NCI-H1417 treated with DMSO at 0.1 percent for 48 hours (cell line): ENCODE measurements at regions not wholly inside any gene's neighbourhood (a gene's known extent, or its start where the extent isn't known, plus 50 kb on each side); places are given as distances from the start of the nearest gene placed in this dataset.

Source experiments
- DNase-seq: peaks from one replicate; lab custom pipeline; 2025; lab: John Stamatoyannopoulos, UW

- DNase-seq: no peak
These were observed 170.1 kb upstream of the DDX18 start for GRCh38 chr2:117644403-117644802.

- no peak for DNase-seq
These were observed 169.0 kb upstream of the DDX18 start for GRCh38 chr2:117645458-117645857.

GRCh38 chr2:117646099-117646498 lies 168.4 kb upstream of the DDX18 start:
- DNase-seq: no peak

GRCh38 chr2:117646872-117647271 lies 167.6 kb upstream of the DDX18 start:
- DNase-seq: no peak

GRCh38 chr2:117656546-117656945 lies 157.9 kb upstream of the DDX18 start:
- DNase-seq: no peak

- no peak for DNase-seq
These were observed 152.9 kb upstream of the DDX18 start for GRCh38 chr2:117661619-117662018.

GRCh38 chr2:117674172-117674571 lies 140.3 kb upstream of the DDX18 start:
- no peak for DNase-seq

- DNase-seq: no peak
These were observed 134.5 kb upstream of the DDX18 start for GRCh38 chr2:117679952-117680351.

- DNase-seq: no peak
These were observed 129.6 kb upstream of the DDX18 start for GRCh38 chr2:117684919-117685318.

GRCh38 chr2:117686699-117687098 lies 127.8 kb upstream of the DDX18 start:
- no peak for DNase-seq

- DNase-seq: no peak
These were observed 122.9 kb upstream of the DDX18 start for GRCh38 chr2:117691595-117691994.

GRCh38 chr2:117692001-117692763 lies 122.3 kb upstream of the DDX18 start:
- DNase-seq: no peak

- no peak for DNase-seq
These were observed 121.3 kb upstream of the DDX18 start for GRCh38 chr2:117693154-117693553.

- DNase-seq: no peak
These were observed 120.8 kb upstream of the DDX18 start for GRCh38 chr2:117693651-117694050.

GRCh38 chr2:117698287-117698686 lies 116.2 kb upstream of the DDX18 start:
- no peak for DNase-seq

- no peak for DNase-seq
These were observed 115.7 kb upstream of the DDX18 start for GRCh38 chr2:117698819-117699218.

GRCh38 chr2:117700471-117700870 lies 114.0 kb upstream of the DDX18 start:
- DNase-seq: no peak

GRCh38 chr2:117701365-117701764 lies 113.1 kb upstream of the DDX18 start:
- no peak for DNase-seq

GRCh38 chr2:117702098-117702497 lies 112.4 kb upstream of the DDX18 start:
- DNase-seq: no peak

- DNase-seq: no peak
These were observed 110.6 kb upstream of the DDX18 start for GRCh38 chr2:117703858-117704257.

- DNase-seq: no peak
These were observed 109.7 kb upstream of the DDX18 start for GRCh38 chr2:117704818-117705217.

- no peak for DNase-seq
These were observed 106.6 kb upstream of the DDX18 start for GRCh38 chr2:117707874-117708273.

GRCh38 chr2:117712684-117713083 lies 101.8 kb upstream of the DDX18 start:
- no peak for DNase-seq

GRCh38 chr2:117714110-117714509 lies 100.4 kb upstream of the DDX18 start:
- no peak for DNase-seq
